Forelimb muscle (tissue), 1 donor: ENCODE measurements at regions not wholly inside any gene's neighbourhood (a gene's known extent, or its start where the extent isn't known, plus 50 kb on each side); places are given as distances from the start of the nearest gene placed in this dataset.

Experiments used
- DNase-seq: peaks from one replicate; pipeline ENCODE4 v3.0.0-alpha.2; 2013; ENCODE audit warnings: low read depth

DNA sequence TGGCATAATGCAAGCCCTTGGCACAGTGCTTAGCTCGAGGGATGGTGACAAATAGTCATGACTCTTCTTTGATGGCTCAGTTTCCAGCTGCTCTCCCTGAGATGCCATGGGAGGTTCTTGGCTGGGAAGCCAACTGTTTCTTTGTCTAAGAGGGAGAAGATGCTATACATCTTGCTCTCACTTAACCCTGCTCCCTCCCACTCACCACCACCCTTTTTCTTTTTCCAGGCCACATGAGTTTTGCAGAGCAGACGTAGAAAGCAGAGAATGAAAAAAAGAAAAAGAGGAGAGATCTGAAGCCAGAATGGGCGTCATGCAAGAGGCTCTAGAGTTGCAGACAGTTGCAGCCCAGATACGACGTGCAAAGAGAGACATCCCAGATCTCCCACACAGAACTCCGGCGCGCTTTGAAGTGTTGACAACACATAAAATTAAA lies 160.5 kb downstream of the FGF18 start:
- DNase-seq = peak; percentile 80

DNA sequence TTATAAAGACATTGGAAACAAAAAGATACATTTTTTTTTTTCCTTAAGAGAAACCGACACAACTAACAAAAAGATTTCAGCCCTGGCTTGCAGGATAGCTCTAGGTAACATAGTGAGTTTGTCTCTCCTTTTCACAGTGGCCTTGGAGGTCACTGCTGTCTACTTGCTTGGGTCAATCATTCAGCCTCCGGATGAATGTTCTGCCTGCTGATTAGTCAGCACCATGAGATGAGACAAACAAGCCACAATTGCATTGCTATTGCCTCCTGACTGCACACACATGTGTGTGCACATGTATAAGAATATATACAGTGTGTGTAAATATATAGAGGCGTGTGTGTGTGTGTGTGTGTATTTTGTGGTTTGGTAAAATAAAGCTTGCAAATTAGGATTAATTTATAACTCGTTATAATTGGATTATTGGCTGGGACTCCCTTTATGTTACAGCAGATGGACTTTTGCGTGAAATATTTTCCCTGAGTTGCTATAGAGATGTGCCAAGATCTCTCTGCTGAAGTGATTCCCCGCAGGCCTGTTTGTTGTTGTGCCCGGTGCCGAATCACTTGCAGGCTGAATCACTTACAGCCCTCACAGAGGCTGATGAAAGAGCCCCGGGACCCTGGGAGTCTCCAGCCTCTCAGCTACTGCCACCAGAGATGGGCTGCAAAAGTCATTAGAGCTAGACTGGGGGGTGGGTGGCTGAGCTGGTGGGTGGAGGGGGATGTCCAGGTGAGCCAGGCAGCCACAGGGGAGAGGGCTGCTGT lies 161.2 kb downstream of the FGF18 start:
- DNase-seq = no peak

- no peak for DNase-seq
Measured at GRCh38 chr5:171581781-171582180, 162.3 kb downstream of the FGF18 start.

DNA sequence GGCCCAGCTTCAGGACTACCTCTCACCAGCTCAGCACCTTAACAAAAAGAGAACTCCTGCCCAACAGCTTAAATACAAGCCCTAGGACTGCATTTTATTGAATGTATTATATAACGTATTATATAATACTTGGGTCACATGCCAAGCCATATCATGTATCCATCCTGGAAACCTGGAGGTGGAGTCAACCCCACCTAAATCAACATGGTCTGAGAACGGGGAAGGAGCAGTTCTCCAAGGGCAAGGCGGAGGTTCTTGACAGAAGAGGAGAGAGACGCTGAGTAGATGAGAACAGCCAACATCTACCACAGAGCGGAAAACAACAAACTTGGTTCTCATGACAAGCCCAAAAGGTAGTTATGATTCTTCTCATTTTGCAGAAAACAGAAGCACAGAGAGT lies 163.4 kb downstream of the FGF18 start:
- DNase-seq = no peak

DNA sequence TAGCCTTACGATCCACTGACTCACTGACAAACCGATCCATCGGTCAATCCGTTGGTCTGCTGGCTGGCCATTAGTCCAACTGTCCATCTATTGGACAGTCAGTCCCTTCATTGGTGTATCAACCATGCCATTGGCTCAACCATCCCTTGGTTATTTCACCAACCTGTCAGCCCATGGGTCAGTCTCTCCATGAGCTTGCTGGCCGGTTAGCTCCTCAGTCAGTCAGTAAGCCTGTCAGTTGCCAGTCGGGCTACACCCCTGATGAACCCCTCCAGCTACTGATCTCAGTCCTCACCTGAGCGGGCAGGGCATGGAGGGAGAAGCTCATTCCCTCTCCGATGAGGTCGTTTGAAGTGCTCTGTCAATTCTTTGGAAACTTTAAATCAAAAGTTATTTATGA lies 166.5 kb downstream of the FGF18 start:
- DNase-seq = no peak

- no peak for DNase-seq
Measured at GRCh38 chr5:171586436-171586835, 167.0 kb downstream of the FGF18 start.

DNA sequence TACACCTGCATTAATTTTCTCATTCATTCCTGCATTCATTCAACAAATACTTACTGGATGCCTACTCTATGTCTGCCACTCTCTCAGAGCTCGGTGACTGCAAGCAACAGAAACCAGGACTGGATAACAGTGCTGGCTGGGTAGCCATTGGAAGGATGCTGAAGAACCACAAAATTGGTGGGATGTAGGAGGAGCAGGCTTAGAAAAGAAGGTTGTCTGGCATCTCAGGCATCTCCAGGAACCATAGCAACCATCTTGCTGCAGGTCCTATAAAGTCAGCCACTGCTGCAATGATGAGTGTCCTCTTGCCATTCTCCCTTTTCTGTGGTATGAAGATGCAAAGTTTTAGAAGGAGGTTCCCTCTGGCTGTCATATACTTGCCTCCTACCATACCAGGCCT lies 168.6 kb downstream of the FGF18 start:
- DNase-seq = no peak

DNA sequence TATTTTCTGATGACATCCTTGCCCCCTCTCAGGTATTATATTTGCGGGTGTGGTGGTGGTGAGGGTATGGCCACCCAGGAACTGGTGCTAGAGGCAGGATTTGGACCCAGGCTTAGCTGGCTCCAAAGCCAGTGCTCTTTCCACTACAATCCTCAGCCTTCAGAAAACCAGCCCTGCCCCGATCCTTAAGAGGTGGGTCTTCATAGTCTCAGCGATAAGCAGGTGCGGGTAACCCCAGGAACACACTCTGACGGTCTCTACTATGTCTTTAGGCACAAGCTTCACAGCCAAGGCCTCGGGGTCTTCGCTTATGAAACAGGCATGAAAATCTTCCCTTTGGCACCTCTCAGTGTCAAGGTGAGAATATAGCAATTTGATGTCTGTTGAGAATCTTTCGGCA lies 169.3 kb downstream of the FGF18 start:
- DNase-seq = no peak

DNA sequence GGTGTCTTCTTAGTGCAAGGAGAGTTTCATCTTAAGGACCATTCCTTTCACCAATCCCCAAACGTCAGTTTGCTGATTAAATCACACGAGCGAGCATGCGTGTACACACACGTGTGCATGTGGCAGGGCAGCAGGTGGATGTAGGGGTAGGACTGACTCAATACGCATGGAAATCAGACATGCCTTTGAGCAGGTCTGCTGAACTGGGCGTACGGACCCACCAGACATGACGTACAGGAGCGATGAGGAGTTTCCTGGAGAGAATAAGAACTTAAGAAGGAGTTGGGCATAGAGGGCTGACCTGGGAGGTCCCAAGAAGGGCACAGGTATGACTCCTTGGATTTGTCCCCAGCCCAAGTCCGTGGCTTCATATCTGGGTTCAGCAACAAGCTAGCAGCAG lies 170.0 kb downstream of the FGF18 start:
- DNase-seq = no peak

GRCh38 chr5:171592076-171592475 lies 172.6 kb downstream of the FGF18 start:
- no peak for DNase-seq

DNA sequence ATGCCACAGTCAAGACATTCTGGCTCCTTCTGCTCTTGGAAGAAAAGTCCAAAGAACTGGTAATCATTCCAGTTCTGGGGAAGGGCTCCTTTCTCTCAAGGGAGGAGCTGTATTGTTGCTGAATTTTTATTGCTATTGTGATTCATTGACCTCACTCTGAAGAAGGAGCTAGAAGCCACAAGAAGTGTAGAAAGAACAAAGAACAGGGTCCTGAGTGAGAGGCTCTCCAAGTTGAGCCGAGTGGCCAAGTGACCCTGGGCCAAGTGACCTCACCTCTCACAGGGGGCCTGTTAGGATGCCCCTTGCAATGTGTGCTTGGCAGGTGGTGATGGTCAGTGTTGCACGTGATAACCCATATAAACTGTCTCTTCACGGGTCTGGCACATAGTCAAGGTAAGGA lies 173.3 kb downstream of the FGF18 start:
- no peak for DNase-seq

- no peak for DNase-seq
Measured at GRCh38 chr5:171593401-171593800, 174.0 kb downstream of the FGF18 start.

DNA sequence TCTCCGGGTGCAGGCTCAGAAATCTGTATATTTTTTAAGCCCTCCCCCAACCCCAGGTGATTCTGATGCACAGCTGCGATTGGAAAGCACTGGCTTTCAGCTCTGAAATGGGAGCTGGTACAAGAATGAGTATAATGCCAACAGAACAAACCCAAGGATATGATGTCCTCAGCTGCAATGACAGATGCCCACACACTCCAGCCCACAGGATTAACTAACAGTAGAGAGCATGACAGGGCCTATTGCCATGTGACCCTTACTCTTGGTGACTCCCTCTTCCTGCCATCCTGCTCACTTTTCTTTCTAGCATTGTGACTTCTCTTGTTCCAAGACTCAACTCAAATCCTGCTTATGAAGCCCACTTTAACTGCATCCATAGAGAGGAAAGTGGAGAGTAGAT lies 174.5 kb downstream of the FGF18 start:
- DNase-seq = no peak

- no peak for DNase-seq
Measured at GRCh38 chr5:171595401-171595800, 176.0 kb downstream of the FGF18 start.

GRCh38 chr5:171595801-171596231 lies 176.4 kb downstream of the FGF18 start:
- no peak for DNase-seq

- no peak for DNase-seq
Measured at GRCh38 chr5:171596391-171596878, 177.0 kb downstream of the FGF18 start.

GRCh38 chr5:171597946-171598640 lies 178.6 kb downstream of the FGF18 start:
- no peak for DNase-seq

DNA sequence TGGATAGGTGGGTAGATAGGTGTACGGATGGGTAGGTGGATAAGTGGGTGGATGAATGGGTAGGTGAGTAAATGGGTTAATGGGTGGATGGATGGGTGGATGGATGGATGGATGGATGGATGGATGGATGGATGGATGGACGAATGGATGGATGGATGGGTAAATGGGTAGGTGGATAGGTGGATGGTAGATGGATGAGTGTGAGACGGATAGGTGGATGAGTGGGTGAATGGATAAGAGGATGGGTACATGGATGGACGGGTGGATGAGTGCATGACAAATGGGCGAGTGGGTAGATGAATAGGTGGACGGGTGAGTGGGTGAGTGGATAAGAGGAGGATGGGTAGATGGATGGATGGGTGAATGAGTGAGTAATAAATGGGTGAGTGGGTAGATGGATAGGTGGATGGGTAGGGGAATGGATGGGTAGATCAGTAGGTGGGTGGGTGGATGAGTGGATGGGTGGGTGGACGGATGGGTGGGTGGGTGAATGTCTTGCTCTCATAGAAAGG lies 179.2 kb downstream of the FGF18 start:
- DNase-seq = no peak

DNA sequence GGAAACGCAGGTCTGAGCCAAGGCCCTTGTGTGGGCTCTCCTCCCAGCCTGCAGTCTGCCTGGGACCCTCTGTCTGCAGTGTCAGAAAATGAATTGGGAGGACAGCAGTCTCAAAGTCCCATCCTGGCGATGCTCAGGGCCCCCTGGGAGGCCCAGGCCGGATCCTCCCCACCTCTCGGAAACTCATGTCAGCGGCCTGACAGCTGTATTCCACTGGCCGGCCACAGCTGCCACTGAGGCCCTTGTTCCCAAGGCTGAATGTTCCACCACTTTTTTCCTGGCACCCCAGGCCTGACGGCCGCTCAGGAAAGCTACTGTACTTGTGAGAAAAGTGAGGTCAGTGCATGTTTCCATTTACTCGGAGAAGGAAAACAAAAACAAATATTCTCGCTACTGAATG lies 180.0 kb downstream of the FGF18 start:
- no peak for DNase-seq

DNA sequence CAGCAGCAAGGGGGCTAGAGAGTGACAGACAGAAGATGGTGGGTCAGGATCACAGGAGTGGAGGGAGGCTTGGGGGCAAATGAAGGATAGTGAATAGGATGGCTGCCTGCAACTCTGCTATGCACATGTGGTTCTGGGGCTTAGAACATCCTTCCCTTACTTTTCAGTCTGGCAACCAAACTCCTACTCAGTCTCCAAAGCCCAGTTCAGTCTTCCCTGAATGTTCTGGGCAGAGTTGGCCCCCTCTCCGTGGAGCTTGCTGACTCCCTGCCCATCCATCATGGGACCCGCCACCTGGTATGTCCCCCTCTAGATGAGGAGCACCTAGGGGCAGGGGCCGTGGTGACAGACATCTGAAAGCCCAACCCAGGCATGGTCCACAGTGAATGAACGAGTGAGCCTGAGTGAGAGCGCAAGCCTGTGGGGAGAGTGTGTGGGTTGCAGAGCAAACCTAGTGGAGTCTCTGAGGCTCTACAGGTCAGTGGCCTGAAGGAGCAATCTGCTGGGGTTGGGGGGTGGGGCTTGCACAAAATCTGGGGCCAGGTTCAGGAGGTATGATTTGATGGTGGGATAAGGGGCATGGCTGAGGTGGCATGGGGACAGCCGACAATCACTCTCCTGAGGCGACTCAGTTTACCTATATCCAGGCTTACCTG lies 180.6 kb downstream of the FGF18 start:
- DNase-seq = no peak

DNA sequence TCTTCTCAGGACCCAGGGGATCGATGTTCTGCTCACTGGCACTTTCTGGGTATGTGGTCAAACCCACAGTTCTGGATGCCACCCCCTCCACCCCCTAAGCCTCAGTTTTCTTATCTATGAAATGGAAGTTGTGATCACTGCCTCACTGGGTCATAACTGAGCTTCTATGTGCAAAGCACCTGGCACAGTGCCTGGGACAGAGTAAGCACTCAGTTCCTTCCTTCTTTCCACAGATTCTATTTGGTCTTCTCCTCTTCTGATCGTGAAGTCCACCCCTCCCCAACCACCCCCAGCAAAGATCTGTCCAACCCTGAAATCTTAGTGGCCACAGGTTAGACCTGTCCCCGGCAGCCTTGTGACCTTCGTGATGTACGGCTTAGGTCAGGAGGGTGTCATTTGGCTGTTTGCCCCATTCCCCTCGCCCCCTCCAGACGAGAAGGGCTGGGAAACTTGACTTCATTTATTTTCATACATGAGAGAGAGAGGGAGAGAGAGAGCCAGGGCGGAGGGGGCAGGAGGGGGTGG lies 181.4 kb downstream of the FGF18 start:
- no peak for DNase-seq

GRCh38 chr5:171601266-171601881 lies 181.9 kb downstream of the FGF18 start:
- no peak for DNase-seq
